ENCODE measurements at regions not wholly inside any gene's neighbourhood (a gene's known extent, or its start where the extent isn't known, plus 50 kb on each side); places are given as distances from the start of the nearest gene placed in this dataset.

- TF ChIP-seq CTBP2 (IDR thresholded peaks at IDR 0.05; ENCODE audit: borderline replicate concordance, insufficient read depth, insufficient read length, low read length) (no peak), TAF1 (IDR thresholded peaks at IDR 0.05; ENCODE audit: low read depth, low read length) (no peak)
Observed at GRCh38 chr17:14510136-14510535, 209.3 kb downstream of the HS3ST3B1 start (continued).

All from H1 (cell line).